GM23248 (cell line): ENCODE measurements at regions not wholly inside any gene's neighbourhood (a gene's known extent, or its start where the extent isn't known, plus 50 kb on each side); places are given as distances from the start of the nearest gene placed in this dataset.

Source experiments
- EZH2 ChIP-seq: fragments of 200-600 bp; sonication (generic); IDR thresholded peaks from 2 replicates; pipeline ENCODE4 v1.6.1; 2018; ENCODE audit warnings: antibody characterized with exemption, mild to moderate bottlenecking; ENCODE audit not compliant: insufficient read depth, poor library complexity, severe bottlenecking
- EZH2phosphoT487 ChIP-seq: fragments of 200-600 bp; sonication (generic); IDR thresholded peaks from 2 replicates; pipeline ENCODE4 v1.6.1; 2018; ENCODE audit warnings: antibody characterized with exemption, moderate library complexity, mild to moderate bottlenecking, low read depth; ENCODE audit not compliant: insufficient read depth

GRCh38 chr2:176418768-176419167, 149.5 kb downstream of the MTX2 start:
- no peak for TF ChIP-seq EZH2
- TF ChIP-seq EZH2phosphoT487, result no peak
